C1 segment of cervical spinal cord (tissue), 14 donors: ENCODE measurements at regions not wholly inside any gene's neighbourhood (a gene's known extent, or its start where the extent isn't known, plus 50 kb on each side); places are given as distances from the start of the nearest gene placed in this dataset.

Experiments
- DNase-seq, 14 donors: peaks; one replicate each; lab custom pipeline; 2025; lab: John Stamatoyannopoulos, UW

GRCh38 chr20:40493071-40493470, 196.0 kb downstream of the MAFB start:
- no peak for DNase-seq

GRCh38 chr20:40491009-40491590, 197.9 kb downstream of the MAFB start:
- no peak for DNase-seq

- DNase-seq, result no peak
Measured at GRCh38 chr20:40489886-40490285, 199.2 kb downstream of the MAFB start.

GRCh38 chr20:40488401-40488800, 200.6 kb downstream of the MAFB start:
- no peak for DNase-seq

- no peak for DNase-seq
Measured at GRCh38 chr20:40486297-40486696, 202.7 kb downstream of the MAFB start.

GRCh38 chr20:40481743-40482458, 207.1 kb downstream of the MAFB start:
- no peak for DNase-seq

GRCh38 chr20:40481337-40481736, 207.7 kb downstream of the MAFB start:
- DNase-seq, result no peak

GRCh38 chr20:40477805-40478204, 211.2 kb downstream of the MAFB start:
- DNase-seq, result no peak

GRCh38 chr20:40476461-40476860, 212.6 kb downstream of the MAFB start:
- no peak for DNase-seq

GRCh38 chr20:40472905-40473304, 216.1 kb downstream of the MAFB start:
- DNase-seq, result no peak

GRCh38 chr20:40471261-40471629, 217.8 kb downstream of the MAFB start:
- DNase-seq, result no peak

GRCh38 chr20:40470445-40471260, 218.4 kb downstream of the MAFB start:
- peak in 5 of 14 donors; percentile 11 to 69 (median 51) for DNase-seq

- DNase-seq, result no peak
Measured at GRCh38 chr20:40468759-40469158, 220.3 kb downstream of the MAFB start.

- no peak for DNase-seq
Measured at GRCh38 chr20:40467703-40468411, 221.2 kb downstream of the MAFB start.

GRCh38 chr20:40467067-40467466, 222.0 kb downstream of the MAFB start:
- DNase-seq, result no peak

- no peak for DNase-seq
Measured at GRCh38 chr20:40464731-40465208, 224.3 kb downstream of the MAFB start.

- peak in 1 of 14 donors; percentile 40 for DNase-seq
Measured at GRCh38 chr20:40463171-40463570, 225.9 kb downstream of the MAFB start.

- DNase-seq, result no peak
Measured at GRCh38 chr20:40462566-40462965, 226.5 kb downstream of the MAFB start.

- DNase-seq, result no peak
Measured at GRCh38 chr20:40459299-40459698, 229.7 kb downstream of the MAFB start.

- no peak for DNase-seq
Measured at GRCh38 chr20:40457404-40457803, 231.6 kb downstream of the MAFB start.

GRCh38 chr20:40452758-40453157, 236.3 kb downstream of the MAFB start:
- DNase-seq, result no peak

- DNase-seq, result no peak
Measured at GRCh38 chr20:40451552-40451951, 237.5 kb downstream of the MAFB start.
